ENCODE measurements at regions not wholly inside any gene's neighbourhood (a gene's known extent, or its start where the extent isn't known, plus 50 kb on each side); places are given as distances from the start of the nearest gene placed in this dataset.

DNA sequence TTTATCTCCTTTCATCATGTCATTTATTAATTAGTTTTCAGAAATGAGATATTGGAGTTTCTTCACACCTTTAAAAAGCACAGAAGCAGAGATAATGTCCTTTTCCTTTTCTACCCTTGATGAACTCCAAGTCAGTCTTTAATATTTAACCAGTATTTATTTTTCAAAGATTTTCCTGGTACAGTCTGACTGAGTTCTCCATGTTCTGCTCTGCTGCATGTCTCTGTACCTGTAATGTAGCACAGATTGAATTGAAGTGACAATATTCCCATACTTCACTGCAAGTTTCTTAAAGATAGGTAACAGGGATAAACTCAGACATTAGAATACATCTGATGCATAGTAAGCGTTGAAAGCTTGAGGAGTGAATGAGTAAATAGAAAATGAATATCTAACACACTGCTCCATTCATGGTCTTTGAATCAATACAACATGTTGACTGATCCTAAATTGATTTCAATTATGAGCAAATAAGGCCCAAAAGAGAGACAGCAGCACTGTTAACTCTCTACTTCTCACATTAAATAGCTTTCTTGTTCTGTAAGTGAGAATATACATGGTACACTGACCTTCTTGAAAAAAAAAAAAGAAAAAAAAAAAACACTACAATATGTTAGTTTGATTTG is 1323.6 kb upstream of the PRR20A start (continued):
- no peak for TF ChIP-seq EGR2 (tag by site-specific recombination; IDR thresholded peaks at IDR 0.05; ENCODE audit: low read depth)

DNA sequence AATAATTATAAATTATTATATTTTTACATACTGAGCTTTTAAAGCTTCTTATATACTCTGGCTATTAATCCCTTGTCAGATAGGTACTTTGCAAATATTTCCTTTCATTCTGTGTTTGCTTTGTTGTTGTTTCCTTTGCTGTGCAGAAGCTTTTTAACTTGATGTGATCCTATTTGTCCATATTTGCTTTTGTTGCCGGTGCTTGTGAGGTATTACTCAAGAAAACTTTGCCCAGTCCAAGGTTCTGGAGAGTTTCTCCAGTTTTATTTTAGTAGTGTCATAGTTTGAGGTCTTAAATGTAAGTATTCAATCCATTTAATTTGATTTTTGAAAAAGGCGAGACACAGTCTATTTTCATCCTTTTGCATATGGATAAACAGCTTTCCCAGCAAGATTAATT is 1319.9 kb upstream of the PRR20A start:
- no peaks in the 10 kb centered on the region for H3K4me1 ChIP-seq (ENCODE audit: control insufficient read depth, insufficient read depth, low read length)
- no peak overlapping the region for H3K27ac ChIP-seq (ENCODE audit: extremely low read depth, low read depth, low read length)
- H3K4me3 ChIP-seq (ENCODE audit: low read depth, low read length), result no peak overlapping the region
- no peaks in the 10 kb centered on the region for H3K36me3 ChIP-seq (ENCODE audit: control insufficient read depth in 2 of 2, insufficient read depth in 1 of 2, low read length in 2 of 2)
- ChIA-PET CTCF (no interaction called here), POLR2A (no interaction called here)
- TF ChIP-seq ZNF837 (tag by site-specific recombination; IDR thresholded peaks at IDR 0.05) (no peak), ZFHX2 (tag by site-specific recombination; conservative IDR thresholded peaks at IDR 0.05) (no peak), SP7 (tag by site-specific recombination; IDR thresholded peaks at IDR 0.05) (no peak), ZNF391 (tag by site-specific recombination; IDR thresholded peaks at IDR 0.05; ENCODE audit: borderline replicate concordance, low read depth) (no peak), ZNF214 (tag by site-specific recombination; IDR thresholded peaks at IDR 0.05; ENCODE audit: borderline replicate concordance) (no peak), SALL2 (tag by site-specific recombination; IDR thresholded peaks at IDR 0.05; ENCODE audit: borderline replicate concordance) (no peak), ZNF501 (tag by site-specific recombination; IDR thresholded peaks at IDR 0.05) (no peak)
- TF ChIP-seq, protein P1, sequence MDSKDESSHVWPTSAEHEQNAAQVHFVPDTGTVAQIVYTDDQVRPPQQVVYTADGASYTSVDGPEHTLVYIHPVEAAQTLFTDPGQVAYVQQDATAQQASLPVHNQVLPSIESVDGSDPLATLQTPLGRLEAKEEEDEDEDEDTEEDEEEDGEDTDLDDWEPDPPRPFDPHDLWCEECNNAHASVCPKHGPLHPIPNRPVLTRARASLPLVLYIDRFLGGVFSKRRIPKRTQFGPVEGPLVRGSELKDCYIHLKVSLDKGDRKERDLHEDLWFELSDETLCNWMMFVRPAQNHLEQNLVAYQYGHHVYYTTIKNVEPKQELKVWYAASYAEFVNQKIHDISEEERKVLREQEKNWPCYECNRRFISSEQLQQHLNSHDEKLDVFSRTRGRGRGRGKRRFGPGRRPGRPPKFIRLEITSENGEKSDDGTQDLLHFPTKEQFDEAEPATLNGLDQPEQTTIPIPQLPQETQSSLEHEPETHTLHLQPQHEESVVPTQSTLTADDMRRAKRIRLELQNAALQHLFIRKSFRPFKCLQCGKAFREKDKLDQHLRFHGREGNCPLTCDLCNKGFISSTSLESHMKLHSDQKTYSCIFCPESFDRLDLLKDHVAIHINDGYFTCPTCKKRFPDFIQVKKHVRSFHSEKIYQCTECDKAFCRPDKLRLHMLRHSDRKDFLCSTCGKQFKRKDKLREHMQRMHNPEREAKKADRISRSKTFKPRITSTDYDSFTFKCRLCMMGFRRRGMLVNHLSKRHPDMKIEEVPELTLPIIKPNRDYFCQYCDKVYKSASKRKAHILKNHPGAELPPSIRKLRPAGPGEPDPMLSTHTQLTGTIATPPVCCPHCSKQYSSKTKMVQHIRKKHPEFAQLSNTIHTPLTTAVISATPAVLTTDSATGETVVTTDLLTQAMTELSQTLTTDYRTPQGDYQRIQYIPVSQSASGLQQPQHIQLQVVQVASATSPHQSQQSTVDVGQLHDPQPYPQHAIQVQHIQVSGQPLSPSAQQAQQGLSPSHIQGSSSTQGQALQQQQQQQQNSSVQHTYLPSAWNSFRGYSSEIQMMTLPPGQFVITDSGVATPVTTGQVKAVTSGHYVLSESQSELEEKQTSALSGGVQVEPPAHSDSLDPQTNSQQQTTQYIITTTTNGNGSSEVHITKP (tag by site-specific recombination; IDR thresholded peaks at IDR 0.05), result no peak
- H3K9me3 ChIP-seq (ENCODE audit: control insufficient read depth, insufficient read depth, low read depth, low read length), result no peaks in the 10 kb centered on the region

DNA sequence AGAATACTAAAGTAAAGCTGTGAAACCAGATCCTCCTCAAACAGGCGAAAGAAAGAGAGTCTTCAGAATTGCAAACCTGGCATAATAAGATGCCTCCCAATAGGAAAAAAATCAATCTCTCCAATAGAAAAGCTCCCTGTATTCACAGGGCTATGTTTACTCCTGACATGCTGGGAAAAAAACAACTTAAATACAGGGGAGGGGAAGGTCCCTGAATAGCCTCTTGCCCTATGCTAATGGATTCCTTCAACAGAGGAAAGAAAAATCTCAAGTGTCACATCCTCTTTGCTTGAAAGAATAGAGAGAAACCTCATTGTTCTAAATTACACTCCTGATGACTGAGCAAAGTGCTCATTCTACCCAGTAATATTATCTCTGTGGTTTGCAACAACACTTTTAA is 1271.1 kb upstream of the PRR20A start:
- TF ChIP-seq IKZF3 (tag by site-specific recombination; IDR thresholded peaks at IDR 0.05), result no peak
- Histone ChIP-seq H3K4me3 (ENCODE audit: low read depth, low read length) (no peak overlapping the region), H3K4me1 (ENCODE audit: control insufficient read depth, insufficient read depth, low read length) (no peaks in the 10 kb centered on the region), H3K9me3 (ENCODE audit: control insufficient read depth, insufficient read depth, low read depth, low read length) (no peaks in the 10 kb centered on the region), H3K27ac (ENCODE audit: extremely low read depth, low read depth, low read length) (no peak overlapping the region), H3K36me3 (ENCODE audit: control insufficient read depth in 2 of 2, insufficient read depth in 1 of 2, low read length in 2 of 2) (no peaks in the 10 kb centered on the region)
- CTCF ChIA-PET, result no interaction called here
- POLR2A ChIA-PET, result no interaction called here

DNA sequence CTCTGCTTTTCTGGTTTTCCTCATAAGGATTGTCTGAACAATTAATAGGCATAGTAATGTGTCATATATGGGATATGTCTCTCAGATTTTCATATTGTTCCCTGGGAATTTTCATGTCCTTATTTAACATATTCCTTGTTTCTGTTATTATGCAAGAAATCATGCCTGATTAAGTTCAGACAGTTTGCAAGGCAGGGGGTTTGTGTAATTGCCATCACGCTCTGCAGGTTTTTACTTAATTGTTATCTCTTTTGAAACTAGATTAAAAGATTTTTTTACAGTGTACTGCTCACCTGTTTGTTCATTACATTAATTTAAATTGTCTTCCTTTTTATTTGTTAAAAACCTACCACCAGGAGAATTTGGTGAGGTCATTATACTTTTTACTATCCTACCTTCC is 1253.2 kb upstream of the PRR20A start:
- no peaks in the 10 kb centered on the region for H3K36me3 ChIP-seq (ENCODE audit: control insufficient read depth in 2 of 2, insufficient read depth in 1 of 2, low read length in 2 of 2)
- no peak for TF ChIP-seq ZNF391 (tag by site-specific recombination; IDR thresholded peaks at IDR 0.05; ENCODE audit: borderline replicate concordance, low read depth)
- TF ChIP-seq ZNF654 (tag by site-specific recombination; IDR thresholded peaks at IDR 0.05; ENCODE audit: low read depth), result no peak
- no peak for TF ChIP-seq MZF1 (tag by site-specific recombination; IDR thresholded peaks at IDR 0.05; ENCODE audit: borderline replicate concordance)
- TF ChIP-seq ZBTB7A (tag by site-specific recombination; IDR thresholded peaks at IDR 0.05; ENCODE audit: low read depth), result no peak
- TF ChIP-seq ZBTB17 (tag by site-specific recombination; IDR thresholded peaks at IDR 0.05), result no peak
- no peak for TF ChIP-seq ZNF266 (tag by site-specific recombination; IDR thresholded peaks at IDR 0.05; ENCODE audit: low read depth)
- no peak for TF ChIP-seq ZNF776 (tag by site-specific recombination; IDR thresholded peaks at IDR 0.05; ENCODE audit: borderline replicate concordance)
- TF ChIP-seq ZNF792 (tag by site-specific recombination; IDR thresholded peaks at IDR 0.05), result no peak
- no peak for TF ChIP-seq ZNF610 (tag by site-specific recombination; IDR thresholded peaks at IDR 0.05; ENCODE audit: borderline replicate concordance)
- TF ChIP-seq ZNF433 (tag by site-specific recombination; IDR thresholded peaks at IDR 0.05; ENCODE audit: low read depth), result no peak
- TF ChIP-seq GLIS1 (tag by site-specific recombination; IDR thresholded peaks at IDR 0.05), result no peak
- no peak for TF ChIP-seq ZBTB21 (tag by site-specific recombination; IDR thresholded peaks at IDR 0.05)
- no peak for TF ChIP-seq OSR2 (tag by site-specific recombination; IDR thresholded peaks at IDR 0.05)
- POLR2A ChIA-PET, result no interaction called here
- CTCF ChIA-PET, result no interaction called here
- H3K4me3 ChIP-seq (ENCODE audit: low read depth, low read length), result no peak overlapping the region
- no peaks in the 10 kb centered on the region for H3K9me3 ChIP-seq (ENCODE audit: control insufficient read depth, insufficient read depth, low read depth, low read length)
- H3K4me1 ChIP-seq (ENCODE audit: control insufficient read depth, insufficient read depth, low read length), result no peaks in the 10 kb centered on the region
- no peak overlapping the region for H3K27ac ChIP-seq (ENCODE audit: extremely low read depth, low read depth, low read length)
